ENCODE measurements at regions not wholly inside any gene's neighbourhood (a gene's known extent, or its start where the extent isn't known, plus 50 kb on each side); places are given as distances from the start of the nearest gene placed in this dataset.
"Not testable (repeated sequence)": the region's sequence is repeated elsewhere in the genome, so short reads cannot be mapped to it uniquely, and the experiment has no call there.

DNA sequence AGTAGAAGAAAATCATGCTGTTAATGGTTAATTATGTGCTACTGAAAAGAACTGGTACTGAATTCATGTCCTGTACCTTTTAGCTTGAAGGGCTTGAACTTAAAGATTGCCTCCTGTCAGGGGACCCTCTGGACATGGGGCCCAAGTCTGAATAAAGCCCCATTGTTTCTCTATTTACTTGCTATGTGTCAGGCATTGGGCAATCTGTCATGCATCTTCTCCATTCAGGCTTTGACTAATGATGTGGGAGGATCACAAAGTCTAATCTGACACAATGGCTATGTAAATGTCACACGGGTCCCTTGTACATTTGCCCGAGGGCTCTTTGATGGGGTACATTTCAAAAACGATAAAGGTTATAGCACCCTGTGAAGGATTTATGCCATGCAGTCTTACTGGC is 64.0 kb upstream of the TUSC1 start:
- ATAC-seq (no peak), DNase-seq (no peak)
- H3K27ac ChIP-seq: no peak overlapping the region
- no peaks in the 10 kb centered on the region for H3K36me3 ChIP-seq (replicated peaks in 1 of 2; ENCODE audit: insufficient read depth in 1 of 2, low read depth in 2 of 2)
- no peaks in the 10 kb centered on the region for H3K4me1 ChIP-seq
- no peak for TF ChIP-seq POLR2A (IDR thresholded peaks at IDR 0.05)
- TF ChIP-seq, protein P1, sequence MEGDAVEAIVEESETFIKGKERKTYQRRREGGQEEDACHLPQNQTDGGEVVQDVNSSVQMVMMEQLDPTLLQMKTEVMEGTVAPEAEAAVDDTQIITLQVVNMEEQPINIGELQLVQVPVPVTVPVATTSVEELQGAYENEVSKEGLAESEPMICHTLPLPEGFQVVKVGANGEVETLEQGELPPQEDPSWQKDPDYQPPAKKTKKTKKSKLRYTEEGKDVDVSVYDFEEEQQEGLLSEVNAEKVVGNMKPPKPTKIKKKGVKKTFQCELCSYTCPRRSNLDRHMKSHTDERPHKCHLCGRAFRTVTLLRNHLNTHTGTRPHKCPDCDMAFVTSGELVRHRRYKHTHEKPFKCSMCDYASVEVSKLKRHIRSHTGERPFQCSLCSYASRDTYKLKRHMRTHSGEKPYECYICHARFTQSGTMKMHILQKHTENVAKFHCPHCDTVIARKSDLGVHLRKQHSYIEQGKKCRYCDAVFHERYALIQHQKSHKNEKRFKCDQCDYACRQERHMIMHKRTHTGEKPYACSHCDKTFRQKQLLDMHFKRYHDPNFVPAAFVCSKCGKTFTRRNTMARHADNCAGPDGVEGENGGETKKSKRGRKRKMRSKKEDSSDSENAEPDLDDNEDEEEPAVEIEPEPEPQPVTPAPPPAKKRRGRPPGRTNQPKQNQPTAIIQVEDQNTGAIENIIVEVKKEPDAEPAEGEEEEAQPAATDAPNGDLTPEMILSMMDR (IDR thresholded peaks at IDR 0.05): no peak
- no peak overlapping the region for H3K4me3 ChIP-seq
- intact Hi-C loops (cut with DNase I): no loop called here
- H3K27me3 ChIP-seq: no peaks in the 10 kb centered on the region
- no peaks in the 10 kb centered on the region for H3K9me3 ChIP-seq
- WGBS, 2 donors: 17 to 34% methylated on average over 3 of the region's 3 CpGs

DNA sequence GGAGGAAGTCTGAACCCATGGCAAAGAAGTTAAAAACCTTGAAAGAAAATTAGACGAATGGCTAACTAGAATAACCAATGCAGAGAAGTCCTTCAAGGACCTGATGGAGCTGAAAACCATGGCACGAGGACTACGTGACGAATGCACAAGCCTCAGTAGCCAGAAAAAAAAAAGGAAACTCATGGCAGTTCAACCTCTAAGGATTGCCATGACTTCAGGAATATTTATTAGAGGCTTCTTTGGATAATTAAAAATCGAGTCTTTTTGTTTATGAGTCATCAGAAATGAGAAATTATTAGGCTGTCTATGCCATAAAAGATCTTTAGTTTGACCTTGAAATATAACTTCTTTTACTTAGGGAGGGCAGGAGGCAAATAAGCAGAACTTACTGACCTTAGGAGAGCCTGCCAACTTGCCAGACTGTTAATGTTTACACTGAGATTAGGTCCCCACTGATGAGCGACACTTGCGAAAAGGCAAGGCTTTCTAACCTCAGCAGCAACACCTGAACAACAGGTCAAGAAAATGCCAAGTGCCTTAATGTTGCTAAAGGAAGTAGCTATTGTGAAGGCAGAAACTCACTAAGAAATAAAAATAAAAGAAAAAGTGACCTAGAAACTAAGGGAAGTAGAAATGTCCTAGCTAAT is 55.2 kb upstream of the TUSC1 start:
- no peak for TF ChIP-seq POLR2A (IDR thresholded peaks at IDR 0.05)
- TF ChIP-seq, protein P1 (IDR thresholded peaks at IDR 0.05): no peak

DNA sequence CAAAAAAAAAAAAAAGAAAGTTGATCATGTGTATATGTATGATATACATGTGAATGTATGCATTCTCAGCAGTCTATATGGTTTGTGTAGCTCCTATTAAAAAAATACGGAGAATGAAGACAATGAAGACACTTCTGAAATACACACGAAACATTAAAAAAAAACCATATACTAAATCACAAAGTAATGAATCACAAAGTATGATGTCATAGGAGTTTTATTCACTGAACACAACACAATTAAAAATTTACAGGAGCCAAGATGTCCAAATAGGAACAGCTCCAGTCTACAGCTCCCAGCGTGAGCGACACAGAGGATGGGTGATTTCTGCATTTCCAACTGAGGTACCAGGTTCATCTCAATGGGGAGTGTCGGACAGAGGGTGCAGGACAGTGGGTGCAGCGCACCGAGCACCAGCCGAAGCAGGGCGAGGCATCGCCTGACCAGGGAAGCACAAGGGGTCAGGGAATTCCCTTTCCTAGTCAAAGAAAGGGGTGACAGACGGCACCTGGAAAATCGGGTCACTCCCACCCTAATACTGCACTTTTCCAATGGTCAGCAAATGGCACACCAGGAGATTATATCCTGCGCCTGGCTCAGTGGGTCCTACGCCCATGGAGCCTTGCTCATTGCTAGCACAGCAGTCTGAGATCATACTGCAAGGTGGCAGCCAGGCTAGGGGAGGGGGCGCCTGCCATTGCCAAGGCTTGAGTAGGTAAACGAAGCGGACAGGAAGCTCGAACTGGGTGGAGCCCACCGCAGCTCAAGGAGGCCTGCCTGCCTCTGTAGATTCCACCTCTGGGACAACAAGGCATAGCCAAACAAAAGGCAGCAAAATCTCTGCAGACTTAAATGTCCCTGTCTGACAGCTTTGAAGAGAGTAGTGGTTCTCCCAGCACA is 53.9 kb upstream of the TUSC1 start:
- intact Hi-C loops (cut with DNase I); H3K27ac ChIP-seq; ATAC-seq; DNase-seq; H3K4me1 ChIP-seq; H3K27me3 ChIP-seq; H3K36me3 ChIP-seq (replicated peaks in 1 of 2; ENCODE audit: insufficient read depth in 1 of 2, low read depth in 2 of 2); H3K9me3 ChIP-seq; H3K4me3 ChIP-seq: not testable (repeated sequence)
- 91 to 96% methylated on average over 18 of the region's 19 CpGs for WGBS, 2 donors

More for the DNA sequence above, 55.2 kb upstream of the TUSC1 start:
- H3K27ac ChIP-seq: no peak overlapping the region
- ATAC-seq: no peak
- no peaks in the 10 kb centered on the region for H3K9me3 ChIP-seq
- H3K4me3 ChIP-seq: no peak overlapping the region
- H3K4me1 ChIP-seq: no peaks in the 10 kb centered on the region
- intact Hi-C loops (cut with DNase I): no loop called here
- 28% methylated on average over 7 of the region's 7 CpGs for WGBS, 2 donors
- peak in 3 of 4 donors; percentile 31 to 56 (median 44) for DNase-seq
- no peaks in the 10 kb centered on the region for H3K36me3 ChIP-seq (replicated peaks in 1 of 2; ENCODE audit: insufficient read depth in 1 of 2, low read depth in 2 of 2)
- H3K27me3 ChIP-seq: no peaks in the 10 kb centered on the region

Data from body of pancreas (tissue), 4 donors.